HEK293T (cell line): ENCODE measurements at regions not wholly inside any gene's neighbourhood (a gene's known extent, or its start where the extent isn't known, plus 50 kb on each side); places are given as distances from the start of the nearest gene placed in this dataset.
"Not testable (repeated sequence)": the region's sequence is repeated elsewhere in the genome, so short reads cannot be mapped to it uniquely, and the experiment has no call there.

Experiments
- CTCF ChIA-PET: fragments of 350-600 bp; formaldehyde crosslinking; extraction: SDS; loops from one replicate; lab custom pipeline; 2021; ENCODE audit warnings: antibody characterized with exemption, inconsistent platforms; lab: Yijun Ruan, JAX
- POLR2A ChIA-PET: fragments of 350-600 bp; formaldehyde crosslinking; extraction: SDS; loops from one replicate; lab custom pipeline; 2020; ENCODE audit warnings: antibody characterized with exemption, inconsistent platforms; lab: Yijun Ruan, JAX
- DNase-seq: peaks from one replicate; pipeline ENCODE4 v3.0.0; 2012; ENCODE audit warnings: mixed read lengths; ENCODE audit errors: extremely low spot score
- ARNT ChIP-seq: fragments of 450-650 bp; IDR thresholded peaks from 2 replicates; pipeline ENCODE4 v1.6.1; 2017; ENCODE audit warnings: mild to moderate bottlenecking
- BHLHE40 ChIP-seq: fragments of 450-650 bp; IDR thresholded peaks from 2 replicates; pipeline ENCODE4 v1.6.1; 2016; ENCODE audit warnings: mild to moderate bottlenecking, moderate library complexity, borderline replicate concordance
- CTBP1 ChIP-seq: fragments of 450-650 bp; IDR thresholded peaks from 2 replicates; pipeline ENCODE4 v1.6.1; 2016; ENCODE audit warnings: borderline replicate concordance
- ELF4 ChIP-seq: fragments of 450-650 bp; IDR thresholded peaks from 2 replicates; pipeline ENCODE4 v1.6.1; 2017; ENCODE audit warnings: antibody characterized with exemption
- FOXA1 ChIP-seq: fragments of 450-650 bp; IDR thresholded peaks from 2 replicates; pipeline ENCODE4 v1.6.1; 2016; ENCODE audit warnings: mild to moderate bottlenecking
- FOXK2 ChIP-seq: fragments of 450-650 bp; IDR thresholded peaks from 2 replicates; pipeline ENCODE4 v1.6.1; 2016; ENCODE audit warnings: mild to moderate bottlenecking
- FOXM1 ChIP-seq: fragments of 450-650 bp; IDR thresholded peaks from 2 replicates; pipeline ENCODE4 v1.6.1; 2017; ENCODE audit warnings: mild to moderate bottlenecking, borderline replicate concordance
- HDGF ChIP-seq: fragments of 450-650 bp; IDR thresholded peaks from 2 replicates; pipeline ENCODE4 v1.6.1; 2017; ENCODE audit warnings: antibody characterized with exemption, borderline replicate concordance
- L3MBTL2 ChIP-seq: fragments of 450-650 bp; conservative IDR thresholded peaks from 2 replicates; pipeline ENCODE4 v1.6.1; 2016; ENCODE audit warnings: mild to moderate bottlenecking
- LEF1 ChIP-seq: fragments of 450-650 bp; IDR thresholded peaks from 2 replicates; pipeline ENCODE4 v1.6.1; 2017; ENCODE audit warnings: mild to moderate bottlenecking, borderline replicate concordance
- NFRKB ChIP-seq: fragments of 450-650 bp; IDR thresholded peaks from 2 replicates; pipeline ENCODE4 v1.6.1; 2016; ENCODE audit warnings: mild to moderate bottlenecking, moderate library complexity
- PKNOX1 ChIP-seq: fragments of 450-650 bp; IDR thresholded peaks from 2 replicates; pipeline ENCODE4 v1.6.1; 2016
- SP1 ChIP-seq: fragments of 450-650 bp; IDR thresholded peaks from 2 replicates; pipeline ENCODE4 v1.6.1; 2017
- SUZ12 ChIP-seq: fragments of 450-650 bp; IDR thresholded peaks from 2 replicates; pipeline ENCODE4 v1.6.1; 2016; ENCODE audit warnings: mild to moderate bottlenecking
- TARDBP ChIP-seq: fragments of 450-650 bp; IDR thresholded peaks from 2 replicates; pipeline ENCODE4 v1.6.1; 2016
- ZNF384 ChIP-seq: fragments of 450-650 bp; IDR thresholded peaks from 2 replicates; pipeline ENCODE4 v1.6.1; 2016

- ChIA-PET CTCF (no interaction called here), POLR2A (no interaction called here)
- DNase-seq, result no peak
- TF ChIP-seq LEF1, result no peak
- TF ChIP-seq NFRKB, result no peak
- no peak for TF ChIP-seq FOXA1
- no peak for TF ChIP-seq TARDBP
- no peak for TF ChIP-seq SUZ12
- TF ChIP-seq L3MBTL2, result no peak
- TF ChIP-seq CTBP1, result no peak
- no peak for TF ChIP-seq FOXM1
- TF ChIP-seq HDGF, result no peak
- TF ChIP-seq BHLHE40, result no peak
- no peak for TF ChIP-seq ARNT
- TF ChIP-seq ZNF384, result no peak
- no peak for TF ChIP-seq ELF4
- TF ChIP-seq FOXK2, result no peak
- TF ChIP-seq SP1, result no peak
- no peak for TF ChIP-seq PKNOX1
These were observed 687.1 kb upstream of the NEGR1 start for GRCh38 chr1:72969461-72969860.

GRCh38 chr1:72954943-72955342, 672.6 kb upstream of the NEGR1 start:
- ChIA-PET POLR2A (no interaction called here), CTCF (interaction anchor here (0.6 kb wide), 1 partner anchor 1514 kb away, joined by 3 read pairs; no protein-coding TSS in a partner anchor)
- TF ChIP-seq ZNF384, result no peak
- TF ChIP-seq FOXM1, result no peak
- TF ChIP-seq LEF1, result no peak
- TF ChIP-seq SUZ12, result no peak
- no peak for TF ChIP-seq TARDBP
- TF ChIP-seq SP1, result no peak
- no peak for TF ChIP-seq FOXA1
- TF ChIP-seq ARNT, result no peak
- no peak for TF ChIP-seq NFRKB
- TF ChIP-seq ELF4, result no peak
- no peak for TF ChIP-seq L3MBTL2
- TF ChIP-seq HDGF, result no peak
- no peak for TF ChIP-seq BHLHE40
- no peak for TF ChIP-seq FOXK2
- no peak for TF ChIP-seq CTBP1
- no peak for TF ChIP-seq PKNOX1
- DNase-seq, result no peak

GRCh38 chr1:72950900-72951299, 668.6 kb upstream of the NEGR1 start:
- CTCF ChIA-PET, DNase-seq, POLR2A ChIA-PET: not testable (repeated sequence)

GRCh38 chr1:72946903-72947499, 664.7 kb upstream of the NEGR1 start:
- DNase-seq, result no peak
- POLR2A ChIA-PET, result no interaction called here
- no peak for TF ChIP-seq TARDBP
- TF ChIP-seq PKNOX1, result no peak
- TF ChIP-seq ZNF384, result no peak
- no peak for TF ChIP-seq L3MBTL2
- no peak for TF ChIP-seq FOXK2
- no peak for TF ChIP-seq NFRKB
- TF ChIP-seq ARNT, result no peak
- TF ChIP-seq BHLHE40, result no peak
- no peak for TF ChIP-seq FOXA1
- no peak for TF ChIP-seq SUZ12
- no peak for TF ChIP-seq CTBP1
- CTCF ChIA-PET, result no interaction called here

- DNase-seq, result no peak
- ChIA-PET POLR2A (no interaction called here), CTCF (no interaction called here)
- TF ChIP-seq HDGF (no peak), BHLHE40 (no peak), FOXK2 (no peak), ZNF384 (no peak), NFRKB (no peak)
These were observed 659.7 kb upstream of the NEGR1 start for GRCh38 chr1:72942008-72942407.

GRCh38 chr1:72938408-72938807, 656.1 kb upstream of the NEGR1 start:
- ChIA-PET CTCF (no interaction called here), POLR2A (no interaction called here)
- TF ChIP-seq NFRKB (no peak), L3MBTL2 (no peak), FOXK2 (no peak), BHLHE40 (no peak), ELF4 (no peak), HDGF (no peak), ZNF384 (no peak), SP1 (no peak), TARDBP (no peak), FOXM1 (no peak), LEF1 (no peak), SUZ12 (no peak), FOXA1 (no peak), ARNT (no peak), PKNOX1 (no peak), CTBP1 (no peak)
- no peak for DNase-seq
